Mesothelial cell of epicardium (in vitro differentiated cells): ENCODE measurements at regions not wholly inside any gene's neighbourhood (a gene's known extent, or its start where the extent isn't known, plus 50 kb on each side); places are given as distances from the start of the nearest gene placed in this dataset.
"Not testable (repeated sequence)": the region's sequence is repeated elsewhere in the genome, so short reads cannot be mapped to it uniquely, and the experiment has no call there.

Experiments used
- DNase-seq, 2 experiments: peaks; one replicate each; pipeline ENCODE4 v3.0.0; 2021; ENCODE audit warnings: low spot score in 2 of 2; ENCODE audit not compliant: unreplicated experiment in 2 of 2
- H3K27ac Mint-ChIP-seq: 2 replicates; pipeline ENCODE4 v1.8.0; 2021; ENCODE audit warnings: mixed read lengths
- H3K27me3 Mint-ChIP-seq: 2 replicates; pipeline ENCODE4 v1.8.0; 2021; ENCODE audit warnings: low read depth, mixed read lengths
- H3K36me3 Mint-ChIP-seq: 2 replicates; pipeline ENCODE4 v1.8.0; 2021; ENCODE audit warnings: mixed read lengths
- H3K4me1 Mint-ChIP-seq: 2 replicates; pipeline ENCODE4 v1.8.0; 2021; ENCODE audit warnings: mixed read lengths
- H3K4me3 Mint-ChIP-seq: 2 replicates; pipeline ENCODE4 v1.8.0; 2021; ENCODE audit warnings: mild to moderate bottlenecking, moderate library complexity, mixed read lengths
- H3K9me3 Mint-ChIP-seq: 2 replicates; pipeline ENCODE4 v1.8.0; 2021; ENCODE audit warnings: mixed read lengths
- TF ChIP-seq, protein P1 (sequence below): fragments of 200-600 bp; sonication (generic); IDR thresholded peaks from one replicate; pipeline ENCODE4 v1.5.0; 2021; ENCODE audit warnings: antibody characterized with exemption; ENCODE audit not compliant: unreplicated experiment

DNA sequence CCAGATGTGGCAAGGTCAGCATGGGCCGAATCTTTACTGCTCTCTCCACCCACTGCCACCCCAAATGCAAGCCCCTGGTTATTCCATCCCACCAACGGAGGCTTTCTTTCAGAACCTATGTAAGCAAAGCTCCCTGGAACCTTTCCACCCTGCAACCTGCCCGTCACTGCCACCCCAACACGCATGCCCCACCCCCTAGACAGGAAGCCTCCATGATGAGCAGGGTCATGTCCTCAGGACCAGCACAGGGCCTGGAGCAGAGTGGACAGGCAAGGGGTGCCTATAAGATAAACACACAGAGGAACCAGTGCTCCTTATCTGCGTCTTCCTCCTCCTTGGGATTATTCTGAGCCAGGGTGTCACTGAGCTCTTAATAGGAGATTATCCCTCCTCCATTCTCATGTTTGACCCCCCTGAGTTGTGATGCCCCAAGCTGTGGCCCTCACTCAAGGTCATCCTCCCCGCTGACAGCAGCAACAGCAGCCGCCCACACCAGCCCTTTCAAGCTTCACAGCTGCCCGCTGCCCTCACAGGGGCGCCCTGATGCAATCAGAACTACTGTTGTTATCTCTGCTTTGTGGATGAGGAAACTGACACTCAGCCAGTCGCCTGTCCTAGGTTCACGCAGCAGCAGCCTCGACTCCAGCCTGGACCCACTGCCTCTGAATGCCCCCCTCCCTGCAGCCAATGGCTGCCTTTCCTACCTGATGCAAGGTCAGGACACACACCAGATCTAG, 647.3 kb downstream of the TBC1D22A start:
- Mint-ChIP-seq H3K4me3 (no peak overlapping the region), H3K9me3 (peaks cover 65% of the 10 kb centered on the region), H3K27me3 (no peaks in the 10 kb centered on the region), H3K36me3 (peaks cover 10% of the 10 kb centered on the region), H3K27ac (no peak overlapping the region), H3K4me1 (no peaks in the 10 kb centered on the region)
- peak in 1 of 2 experiments; percentile 3 for DNase-seq
- TF ChIP-seq, protein P1, sequence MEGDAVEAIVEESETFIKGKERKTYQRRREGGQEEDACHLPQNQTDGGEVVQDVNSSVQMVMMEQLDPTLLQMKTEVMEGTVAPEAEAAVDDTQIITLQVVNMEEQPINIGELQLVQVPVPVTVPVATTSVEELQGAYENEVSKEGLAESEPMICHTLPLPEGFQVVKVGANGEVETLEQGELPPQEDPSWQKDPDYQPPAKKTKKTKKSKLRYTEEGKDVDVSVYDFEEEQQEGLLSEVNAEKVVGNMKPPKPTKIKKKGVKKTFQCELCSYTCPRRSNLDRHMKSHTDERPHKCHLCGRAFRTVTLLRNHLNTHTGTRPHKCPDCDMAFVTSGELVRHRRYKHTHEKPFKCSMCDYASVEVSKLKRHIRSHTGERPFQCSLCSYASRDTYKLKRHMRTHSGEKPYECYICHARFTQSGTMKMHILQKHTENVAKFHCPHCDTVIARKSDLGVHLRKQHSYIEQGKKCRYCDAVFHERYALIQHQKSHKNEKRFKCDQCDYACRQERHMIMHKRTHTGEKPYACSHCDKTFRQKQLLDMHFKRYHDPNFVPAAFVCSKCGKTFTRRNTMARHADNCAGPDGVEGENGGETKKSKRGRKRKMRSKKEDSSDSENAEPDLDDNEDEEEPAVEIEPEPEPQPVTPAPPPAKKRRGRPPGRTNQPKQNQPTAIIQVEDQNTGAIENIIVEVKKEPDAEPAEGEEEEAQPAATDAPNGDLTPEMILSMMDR, result no peak

DNA sequence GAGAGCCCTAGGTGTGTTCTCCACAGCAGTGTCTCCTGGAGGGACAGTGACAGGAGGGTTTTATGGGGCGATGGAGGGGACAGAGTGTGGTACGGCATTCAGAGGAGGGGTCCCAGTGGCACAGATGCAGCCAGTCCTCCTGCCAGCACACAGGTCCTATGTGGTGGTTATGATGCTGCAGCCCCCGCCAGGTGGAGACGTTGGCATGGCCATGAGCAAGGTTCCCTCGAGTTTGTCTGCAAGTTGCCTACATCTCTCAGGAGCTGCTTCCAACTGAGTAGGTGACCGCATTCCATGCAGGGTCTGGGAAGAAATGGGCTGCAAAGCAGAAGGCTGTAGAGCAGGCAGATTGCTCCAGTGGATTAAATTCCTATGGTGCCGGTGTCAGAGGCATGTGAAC, 646.0 kb downstream of the TBC1D22A start:
- peak in 1 of 2 experiments; percentile 1 for DNase-seq
- H3K27ac Mint-ChIP-seq, result no peak overlapping the region
- H3K27me3 Mint-ChIP-seq, result no peaks in the 10 kb centered on the region
- H3K4me1 Mint-ChIP-seq, result no peaks in the 10 kb centered on the region
- H3K9me3 Mint-ChIP-seq, result peaks cover 65% of the 10 kb centered on the region
- TF ChIP-seq, protein P1, result no peak
- H3K36me3 Mint-ChIP-seq, result peaks cover 7% of the 10 kb centered on the region
- no peak overlapping the region for H3K4me3 Mint-ChIP-seq

DNA sequence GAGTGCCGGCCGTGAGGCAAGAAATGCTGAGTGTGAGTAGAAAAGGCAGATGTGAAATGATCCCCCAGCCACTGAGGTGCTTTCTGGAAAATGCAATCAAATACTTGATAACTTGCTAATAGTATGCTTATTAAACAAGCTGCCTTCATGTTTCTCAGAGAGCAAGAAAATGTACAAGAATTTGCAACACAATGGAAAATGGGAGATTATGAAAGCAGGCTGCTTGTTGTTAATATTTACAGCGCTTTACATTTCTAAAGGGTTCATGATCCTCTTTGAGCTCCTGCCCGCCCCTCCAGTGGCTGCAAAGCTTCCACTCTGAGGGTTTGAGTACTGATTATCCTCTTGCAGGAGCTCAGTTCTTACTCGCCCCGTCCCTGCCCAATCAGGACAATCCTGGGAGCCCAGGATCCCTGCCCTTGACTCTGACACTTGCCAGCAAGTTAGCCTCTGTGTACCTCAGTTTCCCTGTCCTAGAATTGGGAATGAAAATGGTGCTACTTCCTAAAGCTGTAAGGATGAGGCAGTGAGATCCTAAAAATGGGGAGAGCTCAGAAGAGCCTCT, 645.1 kb downstream of the TBC1D22A start:
- H3K27ac Mint-ChIP-seq, result no peak overlapping the region
- H3K4me1 Mint-ChIP-seq, result no peaks in the 10 kb centered on the region
- H3K36me3 Mint-ChIP-seq, result peaks cover 7% of the 10 kb centered on the region
- TF ChIP-seq, protein P1, result no peak
- DNase-seq, result peak in 1 of 2 experiments; percentile 22
- no peaks in the 10 kb centered on the region for H3K27me3 Mint-ChIP-seq
- peaks cover 62% of the 10 kb centered on the region for H3K9me3 Mint-ChIP-seq
- no peak overlapping the region for H3K4me3 Mint-ChIP-seq

DNA sequence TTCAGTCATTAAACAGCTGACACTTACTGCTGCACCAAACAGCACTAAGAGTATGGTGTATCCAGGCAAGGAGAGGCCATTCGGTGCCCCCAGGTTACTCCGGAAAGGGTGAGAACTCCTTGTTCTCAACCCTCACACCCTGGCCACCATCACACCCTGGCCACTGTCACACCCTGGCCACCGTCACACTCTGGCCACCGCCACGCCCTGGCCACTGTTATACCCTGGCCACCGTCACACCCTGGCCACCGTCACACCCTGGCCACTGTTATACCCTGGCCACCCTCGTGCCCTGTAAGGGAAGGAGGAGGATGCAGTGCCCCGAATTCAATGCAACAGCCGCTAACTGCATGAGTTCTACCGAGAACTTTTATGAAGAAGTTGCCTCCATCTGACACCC, 644.4 kb downstream of the TBC1D22A start:
- DNase-seq, result no peak
- peaks cover 65% of the 10 kb centered on the region for H3K9me3 Mint-ChIP-seq
- TF ChIP-seq, protein P1, result no peak
- H3K27ac Mint-ChIP-seq, result no peak overlapping the region
- no peak overlapping the region for H3K4me3 Mint-ChIP-seq
- no peaks in the 10 kb centered on the region for H3K4me1 Mint-ChIP-seq
- H3K36me3 Mint-ChIP-seq, result peaks cover 7% of the 10 kb centered on the region
- H3K27me3 Mint-ChIP-seq, result no peaks in the 10 kb centered on the region

DNA sequence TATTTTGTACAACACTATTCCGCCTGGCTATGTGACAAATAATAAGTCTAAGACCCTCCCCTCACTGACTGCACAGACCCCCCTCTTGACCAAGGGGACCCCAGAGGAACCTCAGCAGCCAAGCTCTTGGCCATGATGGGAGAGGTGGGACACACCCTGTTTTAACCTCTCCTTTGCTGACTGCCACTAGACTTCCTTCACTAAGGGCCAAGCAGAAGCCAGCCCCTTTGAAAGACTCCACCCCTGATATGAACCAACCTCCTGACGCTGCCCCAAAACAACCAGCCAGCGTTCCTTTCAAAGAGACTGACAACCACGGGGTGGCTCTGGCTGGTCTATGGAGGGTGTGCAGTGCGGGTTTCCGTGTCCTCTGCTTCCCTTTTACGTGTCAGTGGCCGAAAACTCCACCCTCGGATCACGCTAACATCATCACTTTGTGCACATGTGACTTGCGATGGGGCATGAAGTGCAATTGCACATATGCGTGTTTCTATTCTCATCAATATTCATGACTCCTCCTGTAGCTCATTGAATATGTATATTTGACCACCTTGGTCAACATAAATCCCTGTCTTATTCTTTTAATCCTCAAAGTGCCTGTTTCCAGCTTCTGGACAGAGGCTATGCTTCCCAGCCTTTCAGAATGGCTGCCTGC, 643.9 kb downstream of the TBC1D22A start:
- Mint-ChIP-seq H3K36me3 (peaks cover 7% of the 10 kb centered on the region), H3K4me3 (no peak overlapping the region), H3K4me1 (no peaks in the 10 kb centered on the region), H3K27ac (no peak overlapping the region), H3K27me3 (no peaks in the 10 kb centered on the region), H3K9me3 (peaks cover 60% of the 10 kb centered on the region)
- TF ChIP-seq, protein P1, result no peak
- DNase-seq, result no peak

DNA sequence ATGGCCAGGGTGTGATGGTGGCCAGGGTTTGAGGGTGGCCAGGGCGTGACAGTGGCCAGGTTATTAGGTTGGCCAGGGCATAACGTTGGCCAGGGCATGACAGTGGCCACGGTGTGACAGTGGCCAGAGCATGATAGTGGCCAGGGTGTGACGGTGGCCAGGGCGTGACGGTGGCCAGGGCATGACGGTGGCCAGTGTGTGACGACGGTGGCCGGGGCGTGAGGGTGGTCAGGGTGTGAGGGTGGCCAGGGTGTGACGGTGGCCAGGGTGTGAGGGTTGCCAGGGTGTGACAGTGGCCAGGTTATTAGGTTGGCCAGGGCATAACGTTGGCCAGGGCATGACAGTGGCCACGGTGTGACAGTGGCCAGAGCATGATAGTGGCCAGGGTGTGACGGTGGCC, 642.8 kb downstream of the TBC1D22A start:
- not testable (repeated sequence) for H3K27ac Mint-ChIP-seq, H3K4me1 Mint-ChIP-seq, H3K27me3 Mint-ChIP-seq, DNase-seq, H3K4me3 Mint-ChIP-seq, H3K36me3 Mint-ChIP-seq
- H3K9me3 Mint-ChIP-seq, result peaks cover 52% of the 10 kb centered on the region
